ENCODE measurements at regions not wholly inside any gene's neighbourhood (a gene's known extent, or its start where the extent isn't known, plus 50 kb on each side); places are given as distances from the start of the nearest gene placed in this dataset.
"Not testable (repeated sequence)": the region's sequence is repeated elsewhere in the genome, so short reads cannot be mapped to it uniquely, and the experiment has no call there.

DNA sequence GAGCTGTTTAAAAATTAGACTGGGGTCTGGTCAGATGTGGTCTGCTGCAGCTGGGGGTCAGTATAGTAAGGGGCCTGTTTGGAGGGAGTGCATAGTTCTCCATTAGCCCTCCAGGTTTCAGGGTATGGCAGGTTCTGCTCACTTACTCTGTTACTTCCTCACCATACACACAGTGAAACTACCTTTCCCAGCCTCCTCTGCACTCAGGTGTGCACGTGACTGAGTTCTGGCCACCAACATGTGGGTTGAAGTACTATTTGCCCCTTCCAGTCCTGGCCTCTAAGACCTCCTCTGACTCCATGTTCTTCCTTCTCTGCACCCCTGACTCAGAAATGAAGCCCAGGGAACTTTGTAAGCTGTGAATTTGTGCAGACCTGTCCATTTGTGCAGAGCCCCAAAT is 190.5 kb upstream of the CLINT1 start:
- no peak for ATAC-seq (ENCODE audit: insufficient read depth, low read depth)
- H2AFZ ChIP-seq (ENCODE audit: low read depth, low read length): no peak overlapping the region

DNA sequence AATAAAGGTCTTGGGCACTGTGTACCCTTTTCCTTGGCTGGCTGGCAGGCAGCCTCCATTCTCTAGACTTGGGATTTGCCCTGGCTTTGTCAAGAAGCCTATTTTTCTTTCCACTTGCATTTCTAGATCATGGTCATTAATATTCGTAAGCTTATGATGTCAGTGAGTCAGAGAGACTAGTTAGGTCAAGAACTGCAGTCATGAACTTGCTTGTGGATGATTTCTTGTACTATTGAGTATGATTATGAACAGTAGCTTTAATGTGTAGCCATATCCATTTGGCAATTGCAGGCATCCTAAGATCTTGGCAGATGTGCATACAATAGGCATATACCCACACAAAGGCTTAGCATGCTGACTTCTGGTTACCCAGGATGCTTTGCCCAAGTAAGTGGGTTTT is 186.8 kb upstream of the CLINT1 start:
- Histone ChIP-seq H3K27me3 (ENCODE audit: insufficient read depth, low read length, poor library complexity) (no peaks in the 10 kb centered on the region), H3K36me3 (ENCODE audit: insufficient read depth, low read length) (no peaks in the 10 kb centered on the region), H3K4me1 (ENCODE audit: insufficient read depth, low read length) (no peaks in the 10 kb centered on the region), H3K27ac (ENCODE audit: low read length) (no peak overlapping the region), H4K20me1 (ENCODE audit: insufficient read depth, low read length) (no peaks in the 10 kb centered on the region), H3K4me2 (ENCODE audit: insufficient read depth, low read length) (no peak overlapping the region), H3K9me3 (ENCODE audit: insufficient read depth, low read length, severe bottlenecking) (no peaks in the 10 kb centered on the region), H3K4me3 (ENCODE audit: low read depth in 1 of 2, low read length in 2 of 2) (no peak overlapping the region), H3K9ac (ENCODE audit: low read depth, low read length) (no peak overlapping the region), H3K79me2 (ENCODE audit: insufficient read depth, low read length) (no peaks in the 10 kb centered on the region), H2AFZ (ENCODE audit: low read depth, low read length) (no peak overlapping the region)
- TF ChIP-seq CTCF (IDR thresholded peaks at IDR 0.05; ENCODE audit: borderline replicate concordance, extremely low read depth, low read length, poor library complexity, severe bottlenecking): no peak
- TF ChIP-seq EZH2 (IDR thresholded peaks at IDR 0.05; ENCODE audit: borderline replicate concordance, low read depth, low read length, severe bottlenecking): no peak
- DNase-seq (no peak), ATAC-seq (ENCODE audit: insufficient read depth, low read depth) (no peak)

More for the DNA sequence above, 190.5 kb upstream of the CLINT1 start:
- no peak for DNase-seq
- Histone ChIP-seq H3K4me1 (ENCODE audit: insufficient read depth, low read length) (peaks cover 2% of the 10 kb centered on the region), H3K27ac (ENCODE audit: low read length) (no peak overlapping the region), H3K9me3 (ENCODE audit: insufficient read depth, low read length, severe bottlenecking) (no peaks in the 10 kb centered on the region), H3K4me2 (ENCODE audit: insufficient read depth, low read length) (no peak overlapping the region), H3K27me3 (ENCODE audit: insufficient read depth, low read length, poor library complexity) (no peaks in the 10 kb centered on the region), H3K4me3 (ENCODE audit: low read depth in 1 of 2, low read length in 2 of 2) (no peak overlapping the region), H3K36me3 (ENCODE audit: insufficient read depth, low read length) (no peaks in the 10 kb centered on the region), H3K9ac (ENCODE audit: low read depth, low read length) (no peak overlapping the region), H4K20me1 (ENCODE audit: insufficient read depth, low read length) (no peaks in the 10 kb centered on the region), H3K79me2 (ENCODE audit: insufficient read depth, low read length) (no peaks in the 10 kb centered on the region)
- TF ChIP-seq EZH2 (IDR thresholded peaks at IDR 0.05; ENCODE audit: borderline replicate concordance, low read depth, low read length, severe bottlenecking) (no peak), CTCF (IDR thresholded peaks at IDR 0.05; ENCODE audit: borderline replicate concordance, extremely low read depth, low read length, poor library complexity, severe bottlenecking) (no peak)

DNA sequence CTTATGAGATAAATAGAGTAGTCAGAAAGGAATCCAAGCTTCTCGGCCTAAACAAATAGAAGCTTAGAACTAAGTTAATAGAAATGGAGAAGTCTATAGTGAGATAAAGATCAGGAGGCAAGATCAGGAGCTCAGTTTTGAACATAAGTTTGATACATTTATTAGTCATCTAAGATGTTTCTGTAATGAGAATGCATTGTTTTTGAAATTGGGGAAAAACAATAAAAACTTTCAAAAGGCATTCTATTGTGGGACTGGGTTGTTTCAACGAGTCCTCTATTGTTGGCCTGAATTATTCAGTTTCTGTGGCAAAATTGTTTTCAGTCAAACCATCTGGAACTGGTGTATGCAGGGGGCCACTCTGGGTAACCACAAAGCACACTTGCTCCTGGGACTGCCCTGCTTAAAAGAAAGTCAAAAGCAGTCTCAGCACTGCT is 181.0 kb upstream of the CLINT1 start:
- H4K20me1 ChIP-seq (ENCODE audit: insufficient read depth, low read length): no peaks in the 10 kb centered on the region
- H3K9me3 ChIP-seq (ENCODE audit: insufficient read depth, low read length, severe bottlenecking): peaks cover 10% of the 10 kb centered on the region
- no peak overlapping the region for H3K9ac ChIP-seq (ENCODE audit: low read depth, low read length)
- TF ChIP-seq CTCF (IDR thresholded peaks at IDR 0.05; ENCODE audit: borderline replicate concordance, extremely low read depth, low read length, poor library complexity, severe bottlenecking): no peak
- TF ChIP-seq EZH2 (IDR thresholded peaks at IDR 0.05; ENCODE audit: borderline replicate concordance, low read depth, low read length, severe bottlenecking): no peak
- peaks cover 14% of the 10 kb centered on the region for H3K4me1 ChIP-seq (ENCODE audit: insufficient read depth, low read length)
- H3K79me2 ChIP-seq (ENCODE audit: insufficient read depth, low read length): no peaks in the 10 kb centered on the region
- H3K27ac ChIP-seq (ENCODE audit: low read length): no peak overlapping the region
- no peak overlapping the region for H3K4me2 ChIP-seq (ENCODE audit: insufficient read depth, low read length)
- no peaks in the 10 kb centered on the region for H3K36me3 ChIP-seq (ENCODE audit: insufficient read depth, low read length)
- ATAC-seq (ENCODE audit: insufficient read depth, low read depth): peak; percentile 85
- H3K4me3 ChIP-seq (ENCODE audit: low read depth in 1 of 2, low read length in 2 of 2): no peak overlapping the region
- H3K27me3 ChIP-seq (ENCODE audit: insufficient read depth, low read length, poor library complexity): no peaks in the 10 kb centered on the region
- DNase-seq: peak; percentile 39
- no peak overlapping the region for H2AFZ ChIP-seq (ENCODE audit: low read depth, low read length)

- H3K79me2 ChIP-seq (ENCODE audit: insufficient read depth, low read length): no peaks in the 10 kb centered on the region
- peaks cover 14% of the 10 kb centered on the region for H3K9me3 ChIP-seq (ENCODE audit: insufficient read depth, low read length, severe bottlenecking)
- H3K9ac ChIP-seq (ENCODE audit: low read depth, low read length): no peak overlapping the region
- no peak for TF ChIP-seq CTCF (IDR thresholded peaks at IDR 0.05; ENCODE audit: borderline replicate concordance, extremely low read depth, low read length, poor library complexity, severe bottlenecking)
- TF ChIP-seq EZH2 (IDR thresholded peaks at IDR 0.05; ENCODE audit: borderline replicate concordance, low read depth, low read length, severe bottlenecking): no peak
- no peak overlapping the region for H3K4me2 ChIP-seq (ENCODE audit: insufficient read depth, low read length)
- H3K27me3 ChIP-seq (ENCODE audit: insufficient read depth, low read length, poor library complexity): no peaks in the 10 kb centered on the region
- H3K4me3 ChIP-seq (ENCODE audit: low read depth in 1 of 2, low read length in 2 of 2): no peak overlapping the region
- H2AFZ ChIP-seq (ENCODE audit: low read depth, low read length): no peak overlapping the region
- no peak overlapping the region for H3K27ac ChIP-seq (ENCODE audit: low read length)
- no peaks in the 10 kb centered on the region for H3K36me3 ChIP-seq (ENCODE audit: insufficient read depth, low read length)
- DNase-seq: no peak
- peak; percentile 38; the same call in 2 of the 3 replicates for ATAC-seq (ENCODE audit: insufficient read depth, low read depth)
- H4K20me1 ChIP-seq (ENCODE audit: insufficient read depth, low read length): no peaks in the 10 kb centered on the region
- peaks cover 14% of the 10 kb centered on the region for H3K4me1 ChIP-seq (ENCODE audit: insufficient read depth, low read length)
Observed at GRCh38 chr5:158039441-158039840, 180.5 kb upstream of the CLINT1 start.

- H3K79me2 ChIP-seq (ENCODE audit: insufficient read depth, low read length); ATAC-seq (ENCODE audit: insufficient read depth, low read depth); H3K27ac ChIP-seq (ENCODE audit: low read length); H4K20me1 ChIP-seq (ENCODE audit: insufficient read depth, low read length); H3K4me3 ChIP-seq (ENCODE audit: low read depth in 1 of 2, low read length in 2 of 2); DNase-seq; H2AFZ ChIP-seq (ENCODE audit: low read depth, low read length); H3K36me3 ChIP-seq (ENCODE audit: insufficient read depth, low read length); H3K4me2 ChIP-seq (ENCODE audit: insufficient read depth, low read length); H3K27me3 ChIP-seq (ENCODE audit: insufficient read depth, low read length, poor library complexity); H3K9ac ChIP-seq (ENCODE audit: low read depth, low read length): not testable (repeated sequence)
- Histone ChIP-seq H3K4me1 (ENCODE audit: insufficient read depth, low read length) (peaks cover 14% of the 10 kb centered on the region), H3K9me3 (ENCODE audit: insufficient read depth, low read length, severe bottlenecking) (peaks cover 14% of the 10 kb centered on the region)
Observed at GRCh38 chr5:158036983-158037595, 178.1 kb upstream of the CLINT1 start.
